ENCODE measurements at regions not wholly inside any gene's neighbourhood (a gene's known extent, or its start where the extent isn't known, plus 50 kb on each side); places are given as distances from the start of the nearest gene placed in this dataset.

- TF ChIP-seq, protein P1, sequence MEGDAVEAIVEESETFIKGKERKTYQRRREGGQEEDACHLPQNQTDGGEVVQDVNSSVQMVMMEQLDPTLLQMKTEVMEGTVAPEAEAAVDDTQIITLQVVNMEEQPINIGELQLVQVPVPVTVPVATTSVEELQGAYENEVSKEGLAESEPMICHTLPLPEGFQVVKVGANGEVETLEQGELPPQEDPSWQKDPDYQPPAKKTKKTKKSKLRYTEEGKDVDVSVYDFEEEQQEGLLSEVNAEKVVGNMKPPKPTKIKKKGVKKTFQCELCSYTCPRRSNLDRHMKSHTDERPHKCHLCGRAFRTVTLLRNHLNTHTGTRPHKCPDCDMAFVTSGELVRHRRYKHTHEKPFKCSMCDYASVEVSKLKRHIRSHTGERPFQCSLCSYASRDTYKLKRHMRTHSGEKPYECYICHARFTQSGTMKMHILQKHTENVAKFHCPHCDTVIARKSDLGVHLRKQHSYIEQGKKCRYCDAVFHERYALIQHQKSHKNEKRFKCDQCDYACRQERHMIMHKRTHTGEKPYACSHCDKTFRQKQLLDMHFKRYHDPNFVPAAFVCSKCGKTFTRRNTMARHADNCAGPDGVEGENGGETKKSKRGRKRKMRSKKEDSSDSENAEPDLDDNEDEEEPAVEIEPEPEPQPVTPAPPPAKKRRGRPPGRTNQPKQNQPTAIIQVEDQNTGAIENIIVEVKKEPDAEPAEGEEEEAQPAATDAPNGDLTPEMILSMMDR (IDR thresholded peaks at IDR 0.05) = no peak
- no peak for TF ChIP-seq POLR2A (IDR thresholded peaks at IDR 0.05)
Observed at GRCh38 chr2:155424518-155424917, 726.0 kb downstream of the KCNJ3 start.
